SK-N-SH treated with all-trans-retinoic acid at 6 μM for 48 hours (cell line): ENCODE measurements at regions not wholly inside any gene's neighbourhood (a gene's known extent, or its start where the extent isn't known, plus 50 kb on each side); places are given as distances from the start of the nearest gene placed in this dataset.

ENCODE experiments used
- ARNTL ChIP-seq: fragments of 450-650 bp; formaldehyde crosslinking; IDR thresholded peaks from 2 replicates; pipeline ENCODE4 v1.5.0; 2020; ENCODE audit warnings: low read depth, mild to moderate bottlenecking, moderate library complexity, borderline replicate concordance
- CREB5 ChIP-seq: fragments of 250-450 bp; sonication (Bioruptor Pico); IDR thresholded peaks from 2 replicates; pipeline ENCODE4 v1.5.1; 2020; ENCODE audit warnings: low read depth, mild to moderate bottlenecking, moderate library complexity
- CSDC2 ChIP-seq: fragments of 250-450 bp; sonication (Bioruptor Pico); IDR thresholded peaks from 2 replicates; pipeline ENCODE4 v1.5.0; 2020; ENCODE audit warnings: mild to moderate bottlenecking, moderate library complexity
- CSRNP3 ChIP-seq: fragments of 250-450 bp; sonication (Bioruptor Pico); IDR thresholded peaks from 2 replicates; pipeline ENCODE4 v1.5.1; 2021; ENCODE audit warnings: mild to moderate bottlenecking, moderate library complexity
- GLIS3 ChIP-seq: fragments of 250-450 bp; sonication (Bioruptor Pico); IDR thresholded peaks from 2 replicates; pipeline ENCODE4 v1.5.0; 2020; ENCODE audit warnings: mild to moderate bottlenecking, moderate library complexity
- PATZ1 ChIP-seq: fragments of 250-450 bp; sonication (Bioruptor Pico); IDR thresholded peaks from 2 replicates; pipeline ENCODE4 v1.8.0; 2020; ENCODE audit warnings: mild to moderate bottlenecking, moderate library complexity, borderline replicate concordance
- POU6F1 ChIP-seq: fragments of 250-450 bp; sonication (Bioruptor Pico); IDR thresholded peaks from 2 replicates; pipeline ENCODE4 v1.8.0; 2021; ENCODE audit warnings: low read depth, mild to moderate bottlenecking, moderate library complexity, borderline replicate concordance
- PPARA ChIP-seq: fragments of 250-450 bp; sonication (Bioruptor Pico); IDR thresholded peaks from 2 replicates; pipeline ENCODE4 v1.5.0; 2020; ENCODE audit warnings: mild to moderate bottlenecking, borderline replicate concordance
- TCF4 ChIP-seq: fragments of 250-450 bp; sonication (Bioruptor Pico); IDR thresholded peaks from 2 replicates; pipeline ENCODE4 v1.8.0; 2021; ENCODE audit warnings: mild to moderate bottlenecking, moderate library complexity, borderline replicate concordance
- ZFP3 ChIP-seq: fragments of 250-450 bp; sonication (Bioruptor Pico); IDR thresholded peaks from 2 replicates; pipeline ENCODE4 v1.5.0; 2020; ENCODE audit warnings: mild to moderate bottlenecking, moderate library complexity
- ZFP30 ChIP-seq: fragments of 450-650 bp; formaldehyde crosslinking; IDR thresholded peaks from 2 replicates; pipeline ENCODE4 v1.5.0; 2022; ENCODE audit warnings: mild to moderate bottlenecking, moderate library complexity

GRCh38 chr3:73839032-73839431 is 214.3 kb upstream of the PDZRN3 start:
- TF ChIP-seq PATZ1 (no peak), TCF4 (no peak), POU6F1 (no peak), CSRNP3 (CRISPR knock-in tag) (no peak), ZFP30 (CRISPR knock-in tag) (no peak), GLIS3 (no peak), CSDC2 (CRISPR knock-in tag) (no peak), ARNTL (CRISPR knock-in tag) (no peak), CREB5 (CRISPR knock-in tag) (no peak), ZFP3 (CRISPR knock-in tag) (no peak), PPARA (no peak)
